ENCODE measurements at regions not wholly inside any gene's neighbourhood (a gene's known extent, or its start where the extent isn't known, plus 50 kb on each side); places are given as distances from the start of the nearest gene placed in this dataset.
A peak's percentile ranks its signal among the peaks of the same experiment; 100 is the strongest.
"Not testable (repeated sequence)": the region's sequence is repeated elsewhere in the genome, so short reads cannot be mapped to it uniquely, and the experiment has no call there.

- 71% methylated on average over 5 of the region's 5 CpGs for WGBS
- intact Hi-C loops (cut with DNase I), result loop anchor here in 2 of 4 donors (10.0 kb wide), 2 partner anchors 129 to 369 kb away; no protein-coding TSS in a partner anchor
- Histone ChIP-seq H3K4me3 (ENCODE audit: low read length) (no peak overlapping the region), H3K27ac (ENCODE audit: low read length) (no peak overlapping the region), H3K4me1 (ENCODE audit: control insufficient read depth, insufficient read depth, low read length) (no peaks in the 10 kb centered on the region), H3K27me3 (ENCODE audit: control insufficient read depth, insufficient read depth) (no peaks in the 10 kb centered on the region), H3K9me3 (ENCODE audit: control insufficient read depth, low read length) (no peaks in the 10 kb centered on the region)
- DNase-seq (no peak), ATAC-seq (no peak)
Observed at GRCh38 chr12:9335867-9336266, 127.7 kb upstream of the PZP start.

- Histone ChIP-seq H3K27me3 (ENCODE audit: control insufficient read depth, insufficient read depth) (no peaks in the 10 kb centered on the region), H3K4me1 (ENCODE audit: control insufficient read depth, insufficient read depth, low read length) (no peaks in the 10 kb centered on the region), H3K4me3 (ENCODE audit: low read length) (no peak overlapping the region), H3K9me3 (ENCODE audit: control insufficient read depth, low read length) (no peaks in the 10 kb centered on the region), H3K27ac (ENCODE audit: low read length) (no peak overlapping the region)
- ATAC-seq, result no peak
- intact Hi-C loops (cut with DNase I), result loop anchor here in 2 of 4 donors (5.0 to 10.0 kb wide), 3 partner anchors 130 to 370 kb away; no protein-coding TSS in a partner anchor
- 87% methylated on average over 5 of the region's 5 CpGs for WGBS
- no peak for DNase-seq
Observed at GRCh38 chr12:9334964-9335363, 126.8 kb upstream of the PZP start.

GRCh38 chr12:9334041-9334692 is 126.0 kb upstream of the PZP start:
- intact Hi-C loops (cut with DNase I), result loop anchor here in 2 of 4 donors (5.0 to 10.0 kb wide), 3 partner anchors 131 to 371 kb away; no protein-coding TSS in a partner anchor
- Histone ChIP-seq H3K9me3 (ENCODE audit: control insufficient read depth, low read length) (no peaks in the 10 kb centered on the region), H3K4me1 (ENCODE audit: control insufficient read depth, insufficient read depth, low read length) (no peaks in the 10 kb centered on the region), H3K27ac (ENCODE audit: low read length) (no peak overlapping the region), H3K27me3 (ENCODE audit: control insufficient read depth, insufficient read depth) (no peaks in the 10 kb centered on the region), H3K4me3 (ENCODE audit: low read length) (no peak overlapping the region)
- WGBS, result 83% methylated on average over 12 of the region's 12 CpGs
- ATAC-seq (no peak), DNase-seq (no peak)

- H3K27me3 ChIP-seq (ENCODE audit: control insufficient read depth, insufficient read depth), result no peaks in the 10 kb centered on the region
- 60% methylated on average over 4 of the region's 4 CpGs for WGBS
- H3K9me3 ChIP-seq (ENCODE audit: control insufficient read depth, low read length), result no peaks in the 10 kb centered on the region
- intact Hi-C loops (cut with DNase I), result loop anchor here in 2 of 4 donors (5.0 to 10.0 kb wide), 3 partner anchors 132 to 372 kb away; no protein-coding TSS in a partner anchor
- no peak overlapping the region for H3K27ac ChIP-seq (ENCODE audit: low read length)
- H3K4me3 ChIP-seq (ENCODE audit: low read length), result no peak overlapping the region
- no peak for ATAC-seq
- no peak for DNase-seq
- H3K4me1 ChIP-seq (ENCODE audit: control insufficient read depth, insufficient read depth, low read length), result no peaks in the 10 kb centered on the region
Observed at GRCh38 chr12:9333161-9333560, 125.0 kb upstream of the PZP start.

- ATAC-seq, result no peak
- DNase-seq, result no peak
- Histone ChIP-seq H3K27ac (ENCODE audit: low read length) (no peak overlapping the region), H3K4me3 (ENCODE audit: low read length) (no peak overlapping the region), H3K4me1 (ENCODE audit: control insufficient read depth, insufficient read depth, low read length) (no peaks in the 10 kb centered on the region), H3K27me3 (ENCODE audit: control insufficient read depth, insufficient read depth) (no peaks in the 10 kb centered on the region), H3K9me3 (ENCODE audit: control insufficient read depth, low read length) (no peaks in the 10 kb centered on the region)
- WGBS, result 81% methylated on average over 4 of the region's 4 CpGs
- intact Hi-C loops (cut with DNase I), result loop anchor here in 2 of 4 donors (5.0 to 10.0 kb wide), 3 partner anchors 132 to 372 kb away; no protein-coding TSS in a partner anchor
Observed at GRCh38 chr12:9332564-9332963, 124.4 kb upstream of the PZP start.

GRCh38 chr12:9331218-9331626 is 123.0 kb upstream of the PZP start:
- intact Hi-C loops (cut with DNase I), result loop anchor here in 2 of 4 donors (5.0 to 10.0 kb wide), 3 partner anchors 134 to 374 kb away; no protein-coding TSS in a partner anchor
- Histone ChIP-seq H3K9me3 (ENCODE audit: control insufficient read depth, low read length) (no peaks in the 10 kb centered on the region), H3K27ac (ENCODE audit: low read length) (no peak overlapping the region), H3K4me3 (ENCODE audit: low read length) (no peak overlapping the region), H3K27me3 (ENCODE audit: control insufficient read depth, insufficient read depth) (no peaks in the 10 kb centered on the region), H3K4me1 (ENCODE audit: control insufficient read depth, insufficient read depth, low read length) (no peaks in the 10 kb centered on the region)
- ATAC-seq (peak; percentile 72 to 83), DNase-seq (peak; percentile 45 to 88 (median 87))
- 9% methylated on average over 5 of the region's 5 CpGs for WGBS

- DNase-seq, result no peak
- 85% methylated on average over 5 of the region's 5 CpGs for WGBS
- Histone ChIP-seq H3K9me3 (ENCODE audit: control insufficient read depth, low read length) (no peaks in the 10 kb centered on the region), H3K4me1 (ENCODE audit: control insufficient read depth, insufficient read depth, low read length) (no peaks in the 10 kb centered on the region), H3K4me3 (ENCODE audit: low read length) (no peak overlapping the region), H3K27me3 (ENCODE audit: control insufficient read depth, insufficient read depth) (no peaks in the 10 kb centered on the region), H3K27ac (ENCODE audit: low read length) (no peak overlapping the region)
- no peak for ATAC-seq
- intact Hi-C loops (cut with DNase I), result no loop called here
Observed at GRCh38 chr12:9329019-9329418, 120.8 kb upstream of the PZP start.

GRCh38 chr12:9328065-9328464 is 119.9 kb upstream of the PZP start:
- Histone ChIP-seq H3K4me1 (ENCODE audit: control insufficient read depth, insufficient read depth, low read length) (no peaks in the 10 kb centered on the region), H3K27me3 (ENCODE audit: control insufficient read depth, insufficient read depth) (no peaks in the 10 kb centered on the region), H3K4me3 (ENCODE audit: low read length) (no peak overlapping the region), H3K27ac (ENCODE audit: low read length) (no peak overlapping the region), H3K9me3 (ENCODE audit: control insufficient read depth, low read length) (no peaks in the 10 kb centered on the region)
- intact Hi-C loops (cut with DNase I), result no loop called here
- WGBS, result 61% methylated on average over 2 of the region's 2 CpGs
- no peak for DNase-seq
- ATAC-seq, result no peak

- Histone ChIP-seq H3K4me3 (ENCODE audit: low read length) (no peak overlapping the region), H3K4me1 (ENCODE audit: control insufficient read depth, insufficient read depth, low read length) (no peaks in the 10 kb centered on the region), H3K27me3 (ENCODE audit: control insufficient read depth, insufficient read depth) (no peaks in the 10 kb centered on the region), H3K9me3 (ENCODE audit: control insufficient read depth, low read length) (no peaks in the 10 kb centered on the region), H3K27ac (ENCODE audit: low read length) (no peak overlapping the region)
- no peak for DNase-seq
- WGBS, result 80% methylated on average over 5 of the region's 5 CpGs
- no peak for ATAC-seq
- intact Hi-C loops (cut with DNase I), result no loop called here
Observed at GRCh38 chr12:9327320-9327719, 119.1 kb upstream of the PZP start.

GRCh38 chr12:9326849-9327248 is 118.7 kb upstream of the PZP start:
- H3K4me3 ChIP-seq (ENCODE audit: low read length); H3K27ac ChIP-seq (ENCODE audit: low read length); intact Hi-C loops (cut with DNase I); DNase-seq; ATAC-seq; H3K9me3 ChIP-seq (ENCODE audit: control insufficient read depth, low read length); H3K27me3 ChIP-seq (ENCODE audit: control insufficient read depth, insufficient read depth); H3K4me1 ChIP-seq (ENCODE audit: control insufficient read depth, insufficient read depth, low read length): not testable (repeated sequence)
- WGBS, result 98% methylated on average over 14 of the region's 14 CpGs

- no peak overlapping the region for H3K4me3 ChIP-seq (ENCODE audit: low read length)
- H3K27me3 ChIP-seq (ENCODE audit: control insufficient read depth, insufficient read depth), result no peaks in the 10 kb centered on the region
- ATAC-seq, result peak in 1 of 2 donors; percentile 7
- intact Hi-C loops (cut with DNase I), result no loop called here
- no peak overlapping the region for H3K27ac ChIP-seq (ENCODE audit: low read length)
- 49% methylated on average over 12 of the region's 12 CpGs for WGBS
- no peaks in the 10 kb centered on the region for H3K4me1 ChIP-seq (ENCODE audit: control insufficient read depth, insufficient read depth, low read length)
- no peaks in the 10 kb centered on the region for H3K9me3 ChIP-seq (ENCODE audit: control insufficient read depth, low read length)
- DNase-seq, result peak in 1 of 3 donors; percentile 60
Observed at GRCh38 chr12:9326085-9326484, 117.9 kb upstream of the PZP start.
